GM12878 (cell line): ENCODE measurements at regions not wholly inside any gene's neighbourhood (a gene's known extent, or its start where the extent isn't known, plus 50 kb on each side); places are given as distances from the start of the nearest gene placed in this dataset.

Experiments
- ATAC-seq: fragments of 200-7000 bp; cut with Tn5 transposase; 3 replicates; pipeline ENCODE4 v1.9.1; 2020; ENCODE audit warnings: mild to moderate bottlenecking, moderate library complexity
- BruUV-seq: library from RNA; stranded (reverse); fragments of 400-500 nt; replicated peaks from 2 replicates; lab custom pipeline; 2021; lab: Mats Ljungman, UMichigan
- CTCF ChIA-PET: fragments of 300-600 bp; sonication (Branson Sonifier 250); formaldehyde crosslinking; extraction: SDS; loops from one replicate; lab custom pipeline; 2021; ENCODE audit warnings: inconsistent platforms; lab: Yijun Ruan, JAX
- POLR2A ChIA-PET: fragments of 350-600 bp; formaldehyde crosslinking; extraction: SDS; loops from one replicate; lab custom pipeline; 2021; ENCODE audit warnings: inconsistent platforms; lab: Charles Lee
- RAD21 ChIA-PET: fragments of 300-600 bp; sonication (Branson Sonifier 250); formaldehyde crosslinking; loops from one replicate; lab custom pipeline; 2023; ENCODE audit warnings: antibody characterized with exemption; ENCODE audit not compliant: unreplicated experiment; lab: Charles Lee
- SMC1A ChIA-PET: fragments of 300-600 bp; sonication (Branson Sonifier 250); formaldehyde crosslinking; loops from one replicate; lab custom pipeline; 2023; ENCODE audit not compliant: unreplicated experiment, uncharacterized antibody; lab: Charles Lee
- DNase-seq: peaks from one replicate; pipeline ENCODE4 v3.0.0-alpha.2; 2011; ENCODE audit warnings: low read depth, low spot score
- FAIRE-seq: peaks from 3 replicates; lab custom pipeline; 2011; peaks lifted over from hg19 to GRCh38; lab: Jason Lieb, UNC
- H2AFZ ChIP-seq: 2 replicates; pipeline ENCODE4 v1.6.0; 2011; ENCODE audit warnings: low read depth, low read length, control low read depth; ENCODE audit not compliant: control insufficient read depth
- H3K27ac ChIP-seq: 2 replicates; pipeline ENCODE4 v1.5.1; 2011; ENCODE audit warnings: control low read depth; ENCODE audit not compliant: control insufficient read depth, insufficient read depth
- H3K27me3 ChIP-seq, 2 experiments: replicated peaks in 1 of 2; 2 replicates each; pipeline versions ENCODE4 v1.6.0 to v1.6.1; 2011; ENCODE audit warnings: low read length in 1 of 2; ENCODE audit not compliant: control insufficient read depth in 2 of 2, insufficient read depth in 2 of 2
- H3K36me3 ChIP-seq, 2 experiments: 2 replicates each; pipeline ENCODE4 v1.5.1; 2011; ENCODE audit warnings: low read length in 1 of 2; ENCODE audit not compliant: control insufficient read depth in 2 of 2, insufficient read depth in 2 of 2
- H3K4me1 ChIP-seq: 2 replicates; pipeline ENCODE4 v1.6.1; 2011; ENCODE audit warnings: mild to moderate bottlenecking, low read length, moderate library complexity, mixed read lengths; ENCODE audit not compliant: control insufficient read depth, insufficient read depth
- H3K4me2 ChIP-seq: 2 replicates; pipeline ENCODE4 v1.6.0; 2011; ENCODE audit warnings: control low read depth; ENCODE audit not compliant: control insufficient read depth, insufficient read depth
- H3K4me3 ChIP-seq: fragments of 200-600 bp; sonication (generic); 2 replicates; pipeline ENCODE4 v1.5.1; 2016
- H3K79me2 ChIP-seq: 2 replicates; pipeline ENCODE4 v1.6.0; 2011; ENCODE audit warnings: low read length; ENCODE audit not compliant: control insufficient read depth, insufficient read depth
- H3K9ac ChIP-seq: 2 replicates; pipeline ENCODE4 v1.8.0; 2011; ENCODE audit warnings: low read length, control low read depth, mixed read lengths; ENCODE audit not compliant: control insufficient read depth, insufficient read depth
- H3K9me3 ChIP-seq: replicated peaks from 3 replicates; pipeline ENCODE4 v1.5.1; 2011; ENCODE audit warnings: mild to moderate bottlenecking, low read length; ENCODE audit not compliant: control insufficient read depth, insufficient read depth
- H4K20me1 ChIP-seq: 2 replicates; pipeline ENCODE4 v1.6.0; 2011; ENCODE audit not compliant: control insufficient read depth, insufficient read depth
- ATF7 ChIP-seq: fragments of 450-650 bp; IDR thresholded peaks from 2 replicates; pipeline ENCODE4 v1.6.1; 2016; ENCODE audit warnings: low read depth, mild to moderate bottlenecking
- BCL3 ChIP-seq: IDR thresholded peaks from 2 replicates; pipeline ENCODE4 v1.6.1; 2011; ENCODE audit warnings: borderline replicate concordance, low read depth, mild to moderate bottlenecking, moderate library complexity, low read length; ENCODE audit not compliant: insufficient read depth, poor library complexity, severe bottlenecking
- CHD1 ChIP-seq: IDR thresholded peaks from 2 replicates; pipeline ENCODE4 v1.6.1; 2012; ENCODE audit warnings: low read depth, low read length, improper control_type of control experiment
- GATAD2B ChIP-seq: fragments of 450-650 bp; conservative IDR thresholded peaks from 2 replicates; pipeline ENCODE4 v1.6.1; 2017; ENCODE audit warnings: low read depth, mild to moderate bottlenecking, moderate library complexity
- MEF2B ChIP-seq: fragments of 450-650 bp; IDR thresholded peaks from 2 replicates; pipeline ENCODE4 v1.6.1; 2018; ENCODE audit warnings: mild to moderate bottlenecking, moderate library complexity; ENCODE audit not compliant: partially characterized antibody, poor library complexity, severe bottlenecking
- NR2C2 ChIP-seq: IDR thresholded peaks from 2 replicates; pipeline ENCODE4 v1.6.1; 2011; ENCODE audit warnings: borderline replicate concordance, low read depth; ENCODE audit not compliant: control insufficient read depth, insufficient read length
- RAD51 ChIP-seq: fragments of 450-650 bp; IDR thresholded peaks from 2 replicates; pipeline ENCODE4 v1.6.1; 2016; ENCODE audit warnings: moderate library complexity, mild to moderate bottlenecking, inconsistent platforms
- RELB ChIP-seq: fragments of 450-650 bp; IDR thresholded peaks from 2 replicates; pipeline ENCODE4 v1.6.1; 2017; ENCODE audit warnings: low read depth, mild to moderate bottlenecking, moderate library complexity
- SREBF1 ChIP-seq: IDR thresholded peaks from 2 replicates; pipeline ENCODE4 v1.6.1; 2012; ENCODE audit warnings: mild to moderate bottlenecking, low read length
- SUPT20H ChIP-seq: IDR thresholded peaks from 2 replicates; pipeline ENCODE4 v1.6.1; 2011; ENCODE audit warnings: low read depth, mild to moderate bottlenecking, low read length, moderate library complexity, borderline replicate concordance; ENCODE audit not compliant: control insufficient read depth
- SUZ12 ChIP-seq: fragments of 200-600 bp; sonication (generic); IDR thresholded peaks from one replicate; pipeline ENCODE4 v1.6.1; 2018; ENCODE audit warnings: antibody characterized with exemption, mild to moderate bottlenecking; ENCODE audit not compliant: unreplicated experiment
- ZNF207 ChIP-seq: fragments of 450-650 bp; IDR thresholded peaks from 2 replicates; pipeline ENCODE4 v1.6.1; 2014; ENCODE audit warnings: antibody characterized with exemption, mild to moderate bottlenecking, borderline replicate concordance
- ZZZ3 ChIP-seq: IDR thresholded peaks from 2 replicates; pipeline ENCODE4 v1.6.1; 2011; ENCODE audit warnings: low read depth; ENCODE audit not compliant: control insufficient read depth, insufficient read length
- WGBS: methylation state at CpG from one replicate; pipeline ENCODE4 v1.1.6; 2016; ENCODE audit warnings: low lambda C conversion rate; ENCODE audit not compliant: insufficient replicate concordance, insufficient coverage; ENCODE audit errors: missing lambda C conversion rate; 5-methylcytosine and 5-hydroxymethylcytosine counted together
- in situ Hi-C: fragments of 300-500 bp; cut with MboI; formaldehyde crosslinking; loops from 9 replicates; pipeline ENCODE4 v1.14.3; 2018; ENCODE audit warnings: mixed read lengths
- intact Hi-C: fragments of 100-400 bp; cut with micrococcal nuclease; formaldehyde crosslinking; loops from one replicate; pipeline ENCODE4 v1.14.2; 2022; ENCODE audit not compliant: unreplicated experiment

DNA sequence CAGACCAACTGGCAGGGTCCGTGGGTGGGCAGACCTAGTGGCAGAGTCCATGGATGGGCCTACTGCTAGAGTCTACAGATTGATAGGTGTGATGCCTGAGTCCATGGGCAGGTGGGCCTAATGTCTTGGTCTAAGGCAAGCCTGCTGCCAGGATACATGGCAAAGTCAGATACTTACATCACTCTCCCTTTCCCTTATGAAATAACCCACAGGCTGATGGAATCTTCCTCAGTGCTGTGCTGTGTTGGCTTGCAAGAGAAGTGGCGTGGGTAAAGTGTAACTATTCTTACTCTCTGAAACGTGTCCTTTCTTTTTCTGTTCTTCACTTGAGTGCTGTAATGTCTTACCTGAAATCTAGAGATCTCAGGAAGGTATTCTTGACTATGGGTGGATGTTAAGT lies 67.3 kb upstream of the ADRB2 start:
- FAIRE-seq = no peak
- Histone ChIP-seq H3K9me3 (no peaks in the 10 kb centered on the region; the same call in 2 of the 3 replicates), H2AFZ (no peak overlapping the region), H4K20me1 (no peaks in the 10 kb centered on the region), H3K79me2 (no peaks in the 10 kb centered on the region), H3K9ac (no peak overlapping the region), H3K4me1 (peaks cover 7% of the 10 kb centered on the region), H3K27me3 (no peaks in the 10 kb centered on the region), H3K27ac (no peak overlapping the region), H3K4me3 (no peak overlapping the region), H3K36me3 (no peaks in the 10 kb centered on the region), H3K4me2 (no peak overlapping the region)
- no peak for ATAC-seq
- DNase-seq = no peak
- ChIA-PET CTCF (interaction anchor here (0.9 to 3.2 kb wide), 2 partner anchors 19 to 198 kb away, joined by 4 to 10 read pairs; no protein-coding TSS in a partner anchor), RAD21 (no interaction called here), POLR2A (no interaction called here), SMC1A (interaction anchor here (1.0 kb wide), 1 partner anchor 12 kb away, joined by 3 read pairs; no protein-coding TSS in a partner anchor)
- TF ChIP-seq ATF7 (no peak), SREBF1 (no peak), GATAD2B (no peak), ZNF207 (no peak), BCL3 (no peak), NR2C2 (no peak), SUPT20H (no peak), RAD51 (no peak), SUZ12 (no peak), ZZZ3 (no peak), RELB (no peak), MEF2B (no peak), CHD1 (no peak)
- in situ Hi-C loops (no loop called here), intact Hi-C loops (no loop called here)
- no TSS peak for BruUV-seq
- WGBS = 4% methylated on average over 3 of the region's 3 CpGs
